G401.6 (cell line): ENCODE measurements at regions not wholly inside any gene's neighbourhood (a gene's known extent, or its start where the extent isn't known, plus 50 kb on each side); places are given as distances from the start of the nearest gene placed in this dataset.

Experiments
- FAIRE-seq: peaks from 2 replicates; lab custom pipeline; 2012; peaks lifted over from hg19 to GRCh38; lab: Jason Lieb, UNC

GRCh38 chr2:65834771-65835475 is 402.5 kb upstream of the SPRED2 start:
- FAIRE-seq, result no peak

- no peak for FAIRE-seq
These were observed 401.7 kb upstream of the SPRED2 start for GRCh38 chr2:65834062-65834461.

- no peak for FAIRE-seq
These were observed 399.1 kb upstream of the SPRED2 start for GRCh38 chr2:65831509-65831908.

GRCh38 chr2:65826567-65826966 is 394.2 kb upstream of the SPRED2 start:
- no peak for FAIRE-seq

GRCh38 chr2:65823511-65823910 is 391.1 kb upstream of the SPRED2 start:
- no peak for FAIRE-seq

- FAIRE-seq, result no peak
These were observed 388.1 kb upstream of the SPRED2 start for GRCh38 chr2:65820454-65820853.

- no peak for FAIRE-seq
These were observed 387.6 kb upstream of the SPRED2 start for GRCh38 chr2:65819963-65820362.

- no peak for FAIRE-seq
These were observed 386.6 kb upstream of the SPRED2 start for GRCh38 chr2:65818873-65819451.

GRCh38 chr2:65813631-65814173 is 381.3 kb upstream of the SPRED2 start:
- no peak for FAIRE-seq

- FAIRE-seq, result no peak
These were observed 380.5 kb upstream of the SPRED2 start for GRCh38 chr2:65812887-65813286.

- FAIRE-seq, result no peak
These were observed 375.5 kb upstream of the SPRED2 start for GRCh38 chr2:65807942-65808341.

- no peak for FAIRE-seq
These were observed 372.4 kb upstream of the SPRED2 start for GRCh38 chr2:65804777-65805176.

- FAIRE-seq, result no peak
These were observed 370.0 kb upstream of the SPRED2 start for GRCh38 chr2:65802298-65802942.

GRCh38 chr2:65800998-65801397 is 368.6 kb upstream of the SPRED2 start:
- FAIRE-seq, result no peak

GRCh38 chr2:65799141-65799854 is 366.9 kb upstream of the SPRED2 start:
- no peak for FAIRE-seq

GRCh38 chr2:65798641-65799040 is 366.2 kb upstream of the SPRED2 start:
- no peak for FAIRE-seq

GRCh38 chr2:65794994-65795393 is 362.6 kb upstream of the SPRED2 start:
- no peak for FAIRE-seq

GRCh38 chr2:65791404-65791975 is 359.1 kb upstream of the SPRED2 start:
- no peak for FAIRE-seq

- no peak for FAIRE-seq
These were observed 358.2 kb upstream of the SPRED2 start for GRCh38 chr2:65790676-65790935.

- no peak for FAIRE-seq
These were observed 357.7 kb upstream of the SPRED2 start for GRCh38 chr2:65789923-65790675.

- no peak for FAIRE-seq
These were observed 356.2 kb upstream of the SPRED2 start for GRCh38 chr2:65788556-65788955.

GRCh38 chr2:65786765-65787164 is 354.4 kb upstream of the SPRED2 start:
- FAIRE-seq, result no peak
